ENCODE measurements at regions not wholly inside any gene's neighbourhood (a gene's known extent, or its start where the extent isn't known, plus 50 kb on each side); places are given as distances from the start of the nearest gene placed in this dataset.
"Not testable (repeated sequence)": the region's sequence is repeated elsewhere in the genome, so short reads cannot be mapped to it uniquely, and the experiment has no call there.

DNA sequence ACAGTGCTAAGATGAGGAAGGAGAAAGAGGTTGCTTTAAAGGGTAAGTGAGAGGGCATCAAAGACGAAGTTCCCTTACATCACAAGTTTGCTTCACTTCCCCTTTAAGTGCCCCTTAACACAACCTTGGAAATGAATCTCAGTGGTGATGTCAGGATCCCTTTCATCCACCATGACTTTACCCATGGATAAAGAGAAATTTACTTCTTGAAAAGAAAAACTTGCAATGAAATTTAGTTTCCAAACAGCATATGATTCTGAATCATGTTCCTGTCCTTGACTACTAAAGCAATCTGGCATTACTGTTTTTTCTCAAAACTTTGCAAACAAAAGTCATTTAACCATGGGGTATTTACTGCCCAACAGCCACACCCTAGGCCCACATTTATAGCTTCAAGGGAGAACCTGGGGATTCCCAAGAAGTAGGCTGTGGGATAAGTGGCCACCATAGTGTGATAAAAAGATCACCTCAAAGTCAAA is 135.9 kb downstream of the ITGB8 start:
- no peak for DNase-seq (ENCODE audit: low spot score)

DNA sequence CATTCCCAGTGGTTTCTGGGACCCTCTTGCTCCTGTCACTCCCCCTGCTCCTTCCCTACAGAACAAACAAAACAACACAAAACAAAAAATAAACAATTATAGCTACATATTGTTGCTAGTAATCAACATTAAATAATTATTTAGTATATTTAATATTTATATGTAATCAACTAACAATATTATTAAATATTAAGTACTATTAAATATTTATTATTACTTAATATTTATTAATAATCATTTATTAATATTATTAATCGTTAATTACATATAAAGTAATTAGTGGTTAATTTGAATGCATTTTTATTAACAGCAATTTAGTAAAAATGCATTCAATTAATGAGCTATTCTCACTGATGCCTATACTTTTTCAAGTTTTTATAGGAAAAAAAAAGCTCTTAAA is 139.4 kb downstream of the ITGB8 start:
- DNase-seq (ENCODE audit: low spot score), result no peak

DNA sequence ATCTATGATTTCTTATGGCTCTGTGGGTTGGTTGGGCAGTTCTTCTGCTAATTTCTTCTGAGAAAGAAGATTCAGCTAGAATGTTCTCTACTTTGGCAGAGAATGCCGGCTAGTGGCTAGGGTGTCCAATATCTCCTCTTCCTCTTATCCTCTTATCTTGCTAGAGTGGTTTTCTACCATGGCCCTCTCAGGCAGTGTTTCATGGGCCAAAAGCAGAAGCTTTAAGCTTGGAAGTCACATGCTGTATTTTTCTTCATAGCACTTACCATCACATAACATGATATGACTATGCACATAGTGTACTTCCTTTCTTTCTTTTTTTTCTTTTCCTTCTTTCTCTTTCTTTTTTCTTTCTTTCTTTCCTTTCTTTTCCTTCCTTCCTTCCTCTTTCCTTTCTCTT is 140.0 kb downstream of the ITGB8 start:
- no peak for DNase-seq (ENCODE audit: low spot score)

GRCh38 chr7:20474249-20474648 is 141.2 kb upstream of the ABCB5 start:
- no peak for DNase-seq (ENCODE audit: low spot score)

- no peak for DNase-seq (ENCODE audit: low spot score)
These were observed 139.7 kb upstream of the ABCB5 start for GRCh38 chr7:20475756-20476155.

DNA sequence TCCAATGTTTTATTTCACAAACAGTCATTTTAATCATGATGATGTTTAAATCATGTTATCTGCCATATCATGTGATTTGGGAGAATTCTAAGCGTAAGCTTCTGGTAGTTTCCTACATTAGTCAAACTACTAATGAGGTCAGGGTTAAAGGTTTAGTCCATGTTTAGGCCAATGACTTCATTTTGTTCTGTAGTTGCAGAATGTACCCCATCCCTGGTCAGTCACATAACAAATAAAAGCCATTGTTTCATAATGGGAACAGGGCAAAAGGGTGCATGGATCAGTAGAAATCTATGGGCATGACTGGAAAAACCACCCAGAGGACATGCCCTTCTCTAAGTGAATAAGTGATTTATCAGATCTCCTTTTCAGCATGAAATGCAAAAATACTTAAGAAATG is 138.4 kb upstream of the ABCB5 start:
- DNase-seq (ENCODE audit: low spot score), result no peak

DNA sequence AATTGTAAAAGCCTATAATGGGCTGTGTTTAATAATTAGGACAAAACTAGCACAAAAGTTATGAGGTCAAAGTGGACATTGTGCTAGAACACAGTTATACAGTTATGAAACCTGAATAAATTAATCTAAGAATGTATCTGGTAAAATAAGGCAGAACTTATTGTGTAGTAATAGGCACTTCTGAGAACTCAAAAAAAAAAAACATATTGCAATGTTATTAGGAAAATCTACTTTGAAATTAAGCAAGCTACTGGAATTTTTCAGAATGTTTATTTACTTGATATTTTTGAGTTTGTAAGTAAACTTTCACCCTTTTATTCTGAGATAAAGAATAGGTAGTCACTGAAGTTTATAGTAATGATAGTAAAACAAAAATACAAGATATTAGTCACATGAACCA is 135.8 kb upstream of the ABCB5 start:
- DNase-seq (ENCODE audit: low spot score), result no peak

DNA sequence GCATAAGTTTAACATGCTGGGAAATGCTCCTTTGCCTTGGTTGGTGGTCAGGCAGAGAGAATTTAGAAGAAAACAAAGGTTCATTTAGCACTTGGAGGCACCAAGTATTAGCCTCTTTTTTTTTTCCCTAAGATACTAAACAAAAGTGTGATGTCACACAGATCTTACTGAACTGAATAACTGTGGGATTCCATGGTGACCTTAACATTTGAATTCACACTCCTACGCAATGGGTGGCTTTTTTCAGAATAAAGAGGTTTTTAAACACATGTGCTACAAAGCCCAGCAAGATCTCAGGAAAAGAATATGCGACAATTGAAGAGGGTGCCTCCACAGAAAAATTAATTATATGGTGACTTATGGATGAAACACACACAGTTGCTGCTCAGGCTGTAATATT is 133.4 kb upstream of the ABCB5 start:
- DNase-seq (ENCODE audit: low spot score), result no peak

DNA sequence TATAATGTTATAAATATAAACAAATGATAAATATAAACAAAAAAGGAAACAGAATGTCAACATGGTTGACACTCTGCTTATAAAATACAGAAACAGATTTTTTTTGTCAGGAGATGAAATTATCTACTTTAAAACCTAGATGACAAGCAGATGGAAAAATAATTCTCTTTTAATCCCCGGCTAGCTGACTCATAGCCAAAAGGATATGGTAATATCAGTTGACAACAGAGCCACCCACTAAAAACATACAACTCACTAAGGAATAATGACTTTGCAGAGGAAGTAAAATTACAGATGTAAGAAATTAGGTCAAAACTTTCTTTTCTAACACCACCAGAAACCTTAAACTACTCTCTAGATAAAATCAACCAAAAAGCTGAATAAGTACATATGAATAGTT is 131.1 kb upstream of the ABCB5 start:
- DNase-seq (ENCODE audit: low spot score), result no peak

- no peak for DNase-seq (ENCODE audit: low spot score)
These were observed 126.6 kb upstream of the ABCB5 start for GRCh38 chr7:20488850-20489249.

- no peak for DNase-seq (ENCODE audit: low spot score)
These were observed 124.2 kb upstream of the ABCB5 start for GRCh38 chr7:20491284-20491683.

DNA sequence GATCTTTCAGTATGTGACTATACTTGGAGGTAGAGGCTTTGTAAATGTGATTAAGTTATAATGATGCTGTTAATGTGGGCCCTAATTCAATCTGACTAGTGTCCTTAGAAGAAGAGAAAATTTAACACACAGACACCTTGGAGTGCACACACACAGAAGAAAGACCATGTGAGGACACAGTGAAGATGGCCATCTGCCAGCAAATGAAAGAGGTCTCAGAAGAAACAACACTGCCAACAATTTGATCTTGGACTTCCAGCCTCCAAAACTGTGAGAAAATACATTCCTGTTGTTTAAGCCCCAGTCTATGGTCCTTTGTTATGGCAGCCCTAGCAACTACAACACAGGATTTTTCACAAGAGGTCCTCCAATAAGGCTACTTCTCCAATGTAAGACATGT is 120.9 kb upstream of the ABCB5 start:
- no peak for DNase-seq (ENCODE audit: low spot score)

DNA sequence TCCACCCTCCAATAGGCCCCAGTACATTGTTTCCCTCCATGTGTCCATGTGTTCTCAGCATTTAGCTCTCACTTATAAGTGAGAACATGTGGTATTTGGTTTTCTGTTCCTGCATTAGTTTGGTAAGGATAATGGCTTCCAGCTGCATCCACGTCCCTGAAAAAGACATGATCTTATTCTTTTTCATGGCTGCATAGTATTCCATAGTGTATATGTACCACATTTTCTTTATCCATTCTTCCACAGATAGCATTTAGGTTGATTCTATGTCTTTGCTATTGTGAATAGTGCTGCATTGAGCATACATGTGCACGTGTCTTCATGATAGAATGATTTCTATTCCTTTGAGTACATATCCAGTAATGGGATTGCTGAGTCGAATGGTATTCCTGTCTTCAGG is 114.0 kb upstream of the ABCB5 start:
- not testable (repeated sequence) for DNase-seq (ENCODE audit: low spot score)

DNA sequence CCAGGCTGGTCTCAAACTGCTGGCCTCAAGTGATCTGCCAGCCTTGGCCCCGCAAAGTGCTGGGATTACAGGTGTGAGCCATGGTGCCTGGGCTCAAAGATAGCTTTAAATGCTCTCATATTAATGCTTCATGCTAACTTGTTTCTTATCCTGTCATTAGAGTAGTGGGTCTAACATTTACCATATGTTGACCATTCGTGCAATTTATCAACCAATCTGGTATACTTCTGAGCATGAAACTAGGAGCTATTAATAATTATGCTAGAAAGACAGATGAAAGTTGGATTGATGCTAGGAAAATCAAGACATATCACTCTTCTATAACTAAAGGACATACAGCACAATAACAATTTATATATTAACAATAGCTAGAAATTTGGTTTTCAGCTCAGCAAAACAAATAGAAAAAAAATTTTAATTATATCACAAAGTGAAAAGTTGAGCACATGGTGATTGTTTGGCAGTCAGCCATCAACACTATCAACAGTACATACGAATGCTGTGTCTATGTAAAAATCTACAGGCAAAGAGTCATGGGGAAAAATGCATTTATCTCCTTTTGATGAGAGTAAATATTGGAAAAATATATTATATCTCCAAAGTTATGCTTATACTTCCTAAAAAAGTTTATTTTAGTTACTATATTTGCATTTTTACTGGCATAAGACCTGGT is 112.1 kb upstream of the ABCB5 start:
- no peak for DNase-seq (ENCODE audit: low spot score)

- peak; percentile 40 for DNase-seq (ENCODE audit: low spot score)
These were observed 111.4 kb upstream of the ABCB5 start for GRCh38 chr7:20504060-20504459.

- DNase-seq (ENCODE audit: low spot score), result no peak
These were observed 109.3 kb upstream of the ABCB5 start for GRCh38 chr7:20506175-20506574.

DNA sequence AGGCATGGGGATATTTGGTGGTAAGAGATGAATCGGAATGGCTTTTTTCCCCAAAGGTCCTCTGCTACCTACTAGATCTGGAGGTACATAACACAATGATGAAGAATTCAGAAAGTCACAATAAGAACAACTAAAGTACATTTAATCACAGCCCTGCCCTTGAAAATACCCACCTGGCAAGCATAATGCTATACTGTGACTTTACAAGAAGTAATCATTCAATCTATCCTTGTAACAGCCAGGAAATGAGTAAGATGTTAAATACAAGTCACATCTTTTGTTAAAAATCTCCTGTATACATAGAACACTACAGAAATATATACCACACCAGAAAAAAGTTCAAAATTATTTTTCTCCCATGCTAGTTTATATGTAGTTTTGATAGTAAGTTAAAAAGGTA is 108.3 kb upstream of the ABCB5 start:
- DNase-seq (ENCODE audit: low spot score), result no peak

DNA sequence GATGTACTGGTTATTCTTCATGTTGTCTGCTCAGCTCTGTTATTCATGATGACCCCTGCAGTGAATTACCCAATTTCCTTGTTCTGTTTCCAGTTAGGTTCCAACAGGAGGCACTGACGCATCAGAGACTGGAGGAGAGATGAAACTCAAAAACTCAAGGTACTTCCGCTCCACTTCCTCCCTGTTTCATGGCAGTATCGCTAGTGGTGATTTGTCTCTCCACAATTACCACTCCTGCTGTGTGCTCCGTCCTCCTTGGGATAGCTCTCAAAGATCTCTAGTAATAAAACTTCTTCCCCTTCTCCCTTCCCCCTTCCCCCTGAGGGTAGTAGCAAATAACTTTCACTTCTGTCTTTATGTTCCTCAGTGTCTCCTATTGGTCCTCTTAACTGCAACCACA is 107.4 kb upstream of the ABCB5 start:
- DNase-seq (ENCODE audit: low spot score), result peak; percentile 14

GRCh38 chr7:20509892-20510572 is 105.4 kb upstream of the ABCB5 start:
- DNase-seq (ENCODE audit: low spot score), result no peak

DNA sequence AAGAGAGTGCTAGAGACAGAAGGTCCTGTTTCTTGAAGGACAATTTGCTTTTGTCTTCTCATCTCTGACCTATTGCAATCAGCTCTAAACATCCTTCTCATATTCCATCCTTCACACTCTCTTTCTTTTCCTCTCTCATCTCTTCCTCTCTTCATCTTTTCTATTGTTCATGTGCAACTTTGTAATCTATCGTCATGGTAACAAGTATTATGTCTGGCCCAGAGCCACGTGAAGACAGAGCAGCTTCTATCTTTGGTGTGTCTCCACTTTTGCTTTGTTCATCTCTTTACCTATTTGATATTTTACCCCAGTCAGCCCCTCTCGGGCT is 104.9 kb upstream of the ABCB5 start:
- DNase-seq (ENCODE audit: low spot score), result no peak

DNA sequence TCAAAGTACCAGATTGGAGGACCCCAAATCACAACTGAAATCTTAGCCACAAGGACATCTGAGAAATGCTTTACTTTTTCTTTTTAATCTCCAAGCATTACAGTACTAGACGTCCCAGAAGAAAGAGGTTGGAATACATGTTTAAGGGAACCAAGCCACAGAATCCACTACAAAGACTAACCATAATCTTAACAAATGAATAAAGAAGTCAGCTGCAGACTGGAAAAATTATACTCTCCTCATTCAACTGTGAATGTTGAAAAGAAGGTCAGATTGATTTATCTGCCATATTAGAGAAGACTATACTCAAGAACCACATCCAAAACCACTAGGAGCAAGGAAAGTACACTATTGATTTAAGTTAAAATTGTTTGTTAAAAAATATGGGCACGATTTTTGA is 102.1 kb upstream of the ABCB5 start:
- DNase-seq (ENCODE audit: low spot score), result no peak

DNA sequence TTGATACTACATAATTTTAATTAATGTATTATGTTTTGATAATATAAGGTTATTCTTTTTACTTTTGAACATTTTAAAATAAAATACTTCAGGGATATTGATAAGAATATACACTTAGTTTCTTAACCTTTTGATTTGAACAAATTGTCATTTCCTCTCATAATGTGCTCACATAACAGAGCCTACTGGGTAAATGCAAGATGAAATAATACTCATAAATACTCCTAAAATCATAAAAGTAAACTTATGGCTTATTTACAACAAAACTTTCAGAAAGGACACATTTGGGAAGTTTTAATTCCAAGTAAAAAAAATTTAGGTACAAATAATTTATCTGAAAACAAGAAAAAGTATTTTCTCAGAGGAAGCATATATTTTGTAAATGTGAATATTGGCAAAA is 101.6 kb upstream of the ABCB5 start:
- no peak for DNase-seq (ENCODE audit: low spot score)

- DNase-seq (ENCODE audit: low spot score), result peak; percentile 32
These were observed 101.1 kb upstream of the ABCB5 start for GRCh38 chr7:20514364-20514763.

- DNase-seq (ENCODE audit: low spot score), result no peak
These were observed 95.8 kb upstream of the ABCB5 start for GRCh38 chr7:20519645-20520044.
